ENCODE measurements at regions not wholly inside any gene's neighbourhood (a gene's known extent, or its start where the extent isn't known, plus 50 kb on each side); places are given as distances from the start of the nearest gene placed in this dataset.

- ChIA-PET POLR2A (no interaction called here), CTCF (no interaction called here)
- no TSS peak for BruUV-seq (replicated peaks)
- TF ChIP-seq TCF7L2 (IDR thresholded peaks at IDR 0.05; ENCODE audit: low read depth, low read length) (no peak), POLR2AphosphoS5 (IDR thresholded peaks at IDR 0.05; ENCODE audit: low read depth, low read length) (no peak), SIN3A (IDR thresholded peaks at IDR 0.05; ENCODE audit: borderline replicate concordance, insufficient read depth, low read depth, low read length) (no peak), REST (IDR thresholded peaks at IDR 0.05; ENCODE audit: insufficient read depth in 1 of 2, low read depth in 2 of 2, low read length in 1 of 2) (no peak), CTCF (IDR thresholded peaks at IDR 0.05) (no peak)
- Histone ChIP-seq H3K9me3 (ENCODE audit: control insufficient read depth, insufficient read depth, low read depth, low read length) (no peaks in the 10 kb centered on the region), H3K4me1 (ENCODE audit: control insufficient read depth, insufficient read depth, low read length) (no peaks in the 10 kb centered on the region), H3K27ac (ENCODE audit: low read length) (no peak overlapping the region), H3K27me3 (ENCODE audit: control insufficient read depth, insufficient read depth, low read length) (no peaks in the 10 kb centered on the region), H3K4me3 (ENCODE audit: low read depth in 2 of 2, low read length in 2 of 2) (no peak overlapping the region), H3K36me3 (ENCODE audit: control insufficient read depth, insufficient read depth, low read length) (no peaks in the 10 kb centered on the region)
- in situ Hi-C loops (cut with HindIII; ENCODE audit: low pct_unique_long_range_greater_than_20kb, low sequenced_read_pairs) (no loop called here), intact Hi-C loops (cut with micrococcal nuclease; ENCODE audit: unreplicated experiment) (no loop called here)
- ATAC-seq (no peak), DNase-seq (ENCODE audit: low read depth, low spot score) (no peak)
These were observed 179.0 kb downstream of the TAF11L14 start for GRCh38 chr5:17813214-17813613.

DNA sequence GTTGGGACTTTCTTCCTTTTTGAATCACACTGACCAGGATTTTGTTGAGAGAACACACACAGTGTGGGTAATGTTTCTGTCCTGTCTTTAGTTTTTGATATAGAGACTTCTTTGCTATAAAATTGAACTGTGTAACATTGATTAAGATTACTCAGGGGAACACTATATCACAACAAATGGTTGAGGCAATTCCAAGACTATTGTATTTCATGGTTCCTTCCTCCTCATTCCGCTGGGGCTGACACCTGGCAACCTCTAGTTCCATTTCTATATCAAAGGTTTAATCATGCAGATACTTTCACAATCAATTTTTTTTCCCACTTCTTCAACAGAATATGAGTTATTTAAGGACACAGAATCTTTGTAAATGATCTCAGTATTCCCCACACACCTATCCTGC is 182.2 kb downstream of the TAF11L14 start:
- Histone ChIP-seq H3K36me3 (ENCODE audit: control insufficient read depth, insufficient read depth, low read length) (no peaks in the 10 kb centered on the region), H3K27ac (ENCODE audit: low read length) (no peak overlapping the region), H3K9me3 (ENCODE audit: control insufficient read depth, insufficient read depth, low read depth, low read length) (no peaks in the 10 kb centered on the region), H3K27me3 (ENCODE audit: control insufficient read depth, insufficient read depth, low read length) (no peaks in the 10 kb centered on the region), H3K4me3 (ENCODE audit: low read depth in 2 of 2, low read length in 2 of 2) (no peak overlapping the region), H3K4me1 (ENCODE audit: control insufficient read depth, insufficient read depth, low read length) (no peaks in the 10 kb centered on the region)
- no TSS peak for BruUV-seq (replicated peaks)
- intact Hi-C loops (cut with micrococcal nuclease; ENCODE audit: unreplicated experiment), result no loop called here
- ATAC-seq (no peak), DNase-seq (ENCODE audit: low read depth, low spot score) (no peak)
- in situ Hi-C loops (cut with HindIII; ENCODE audit: low pct_unique_long_range_greater_than_20kb, low sequenced_read_pairs), result no loop called here
- POLR2A ChIA-PET, result no interaction called here
- CTCF ChIA-PET, result no interaction called here
- TF ChIP-seq TCF7L2 (IDR thresholded peaks at IDR 0.05; ENCODE audit: low read depth, low read length) (no peak), REST (IDR thresholded peaks at IDR 0.05; ENCODE audit: insufficient read depth in 1 of 2, low read depth in 2 of 2, low read length in 1 of 2) (no peak)
